Fibroblast of skin of left quadriceps (primary cell): ENCODE measurements at regions not wholly inside any gene's neighbourhood (a gene's known extent, or its start where the extent isn't known, plus 50 kb on each side); places are given as distances from the start of the nearest gene placed in this dataset.

Source experiments
- DNase-seq, 2 experiments: peaks; one replicate each; pipeline ENCODE4 v3.0.0-alpha.2; 2013; ENCODE audit warnings: low read depth in 2 of 2

DNA sequence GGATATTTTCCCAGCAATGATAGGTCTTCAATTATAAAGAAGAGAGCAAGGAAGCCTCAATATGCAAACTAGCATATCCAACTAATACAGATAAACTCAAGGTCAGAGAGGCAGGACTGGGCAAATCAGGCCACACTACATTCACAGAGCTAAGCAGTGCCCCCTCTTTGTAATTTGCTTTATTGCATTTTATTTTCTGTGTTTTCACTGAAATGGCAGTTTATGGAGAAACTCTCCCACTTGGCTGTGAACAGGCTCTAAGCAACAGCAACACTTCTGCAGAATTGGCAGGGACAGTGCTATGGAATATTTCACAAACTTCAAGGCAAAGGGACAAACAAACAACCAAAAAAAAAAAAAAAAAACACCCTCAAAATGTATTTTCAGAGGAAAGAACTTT lies 93.4 kb upstream of the SOD1 start:
- no peak for DNase-seq

DNA sequence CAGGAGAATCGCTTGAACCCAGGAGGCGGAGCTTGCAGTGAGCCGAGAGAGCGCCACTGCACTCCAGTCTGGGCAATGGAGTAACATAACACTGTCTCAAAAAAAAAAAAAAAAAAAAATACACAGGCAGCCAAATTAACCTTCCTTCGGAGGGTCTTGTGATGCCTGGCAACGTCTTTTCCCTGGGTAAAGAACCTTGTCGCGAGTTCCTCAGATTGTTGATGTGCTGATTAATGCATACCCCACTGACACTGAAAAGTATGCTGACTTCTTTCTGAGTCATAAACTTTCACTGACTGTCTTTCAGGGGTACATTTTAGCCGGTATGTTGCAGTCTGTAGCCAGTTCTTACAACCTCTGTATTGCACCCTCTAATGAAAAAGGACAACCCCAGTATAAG lies 95.1 kb upstream of the SOD1 start:
- no peak for DNase-seq

DNA sequence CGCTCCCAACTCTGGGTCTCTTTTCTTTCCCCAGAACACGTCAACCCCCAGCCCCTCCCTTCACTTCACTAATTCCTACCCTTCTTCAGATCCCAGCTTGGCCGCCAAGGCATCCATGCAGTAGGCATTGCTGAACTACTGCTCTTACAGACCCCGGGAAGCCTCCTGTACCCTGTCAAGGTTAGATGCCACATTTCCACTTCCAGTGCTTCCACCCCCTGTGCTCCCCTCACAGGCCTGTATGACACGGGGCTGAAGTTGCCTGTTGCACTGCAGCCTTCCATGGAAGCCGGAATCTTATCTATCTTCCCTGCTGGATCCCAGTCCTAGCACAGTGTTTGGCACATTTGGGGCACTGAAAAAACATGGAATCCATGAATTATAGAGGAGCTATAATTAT lies 99.0 kb upstream of the SOD1 start:
- DNase-seq, result no peak

DNA sequence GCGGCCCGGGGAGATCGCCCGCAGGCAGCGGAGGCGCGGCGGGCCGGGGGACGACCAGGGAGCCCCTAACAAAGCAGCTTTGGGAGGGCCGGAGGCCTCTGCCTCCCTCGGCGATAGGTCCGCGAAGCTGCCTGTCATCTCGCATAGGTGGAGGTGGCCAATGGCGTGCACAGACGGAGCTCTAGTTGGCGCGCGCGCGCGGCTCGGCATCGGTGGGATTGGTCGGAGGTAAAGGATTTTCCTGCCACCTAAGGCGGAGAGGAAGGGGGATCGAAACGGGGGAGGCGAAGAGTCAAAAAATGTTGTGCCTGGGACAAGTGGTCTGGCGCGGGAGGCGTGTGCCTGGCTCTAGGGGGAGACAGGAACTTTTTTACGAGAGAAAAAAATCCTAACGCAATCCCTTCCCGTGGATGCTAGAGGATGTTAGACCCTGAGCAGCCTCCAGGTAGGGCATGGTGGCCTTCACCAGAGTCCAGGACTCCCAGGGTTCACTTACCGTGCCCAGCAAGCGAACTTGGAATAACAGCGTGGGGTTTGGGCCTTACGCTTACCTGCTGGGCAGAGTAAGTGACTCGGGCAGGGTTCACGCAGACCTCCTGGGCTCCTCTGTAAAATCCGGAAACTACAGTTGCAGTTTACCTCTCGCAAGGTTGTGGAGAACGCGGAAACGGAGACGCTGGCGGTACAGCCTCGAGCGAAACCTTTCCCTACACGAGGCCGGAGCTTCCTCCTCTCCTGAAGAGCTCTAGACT lies 99.9 kb upstream of the SOD1 start:
- peak; percentile 97 for DNase-seq

GRCh38 chr21:31558962-31559367 lies 100.5 kb upstream of the SOD1 start:
- DNase-seq, result peak; percentile 94 to 95

DNA sequence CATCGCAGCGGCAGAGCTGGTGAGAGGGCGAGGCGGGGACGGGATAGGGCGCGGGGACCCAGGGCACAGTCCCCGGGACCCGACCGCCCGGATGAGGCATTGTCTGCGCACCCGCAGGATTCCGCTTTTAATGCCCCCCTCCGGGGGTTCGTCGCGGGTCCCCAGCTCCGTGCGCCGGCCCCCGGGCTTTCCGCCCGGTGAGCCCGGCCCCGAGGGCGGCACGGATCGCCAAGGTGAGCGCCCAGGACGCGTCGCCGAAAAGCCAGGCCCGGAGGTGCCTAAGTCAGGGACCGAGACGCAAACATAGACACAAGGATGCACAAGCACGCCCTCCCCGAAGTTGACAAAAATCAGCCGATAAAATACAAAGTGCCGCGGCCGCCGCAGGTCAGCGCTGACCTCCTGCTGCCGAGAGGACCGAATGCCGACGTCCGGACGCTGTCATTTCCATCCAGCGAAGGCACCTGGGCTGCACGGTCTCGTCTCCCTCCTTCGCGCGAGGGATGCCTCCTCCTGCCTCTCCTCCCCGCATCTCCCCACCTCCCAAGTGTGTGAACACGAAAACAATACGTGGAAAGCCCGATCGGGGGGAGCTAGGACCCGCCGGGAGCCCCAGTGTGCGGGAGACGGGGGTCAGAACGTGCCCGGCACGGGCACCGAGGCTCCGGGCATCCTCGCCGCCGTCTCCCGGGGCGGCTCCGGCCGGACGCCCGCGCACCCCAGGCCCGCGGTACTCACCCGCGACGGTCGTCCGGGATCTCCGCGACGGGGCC lies 101.1 kb upstream of the SOD1 start:
- DNase-seq, result peak in 1 of 2 experiments; percentile 20

DNA sequence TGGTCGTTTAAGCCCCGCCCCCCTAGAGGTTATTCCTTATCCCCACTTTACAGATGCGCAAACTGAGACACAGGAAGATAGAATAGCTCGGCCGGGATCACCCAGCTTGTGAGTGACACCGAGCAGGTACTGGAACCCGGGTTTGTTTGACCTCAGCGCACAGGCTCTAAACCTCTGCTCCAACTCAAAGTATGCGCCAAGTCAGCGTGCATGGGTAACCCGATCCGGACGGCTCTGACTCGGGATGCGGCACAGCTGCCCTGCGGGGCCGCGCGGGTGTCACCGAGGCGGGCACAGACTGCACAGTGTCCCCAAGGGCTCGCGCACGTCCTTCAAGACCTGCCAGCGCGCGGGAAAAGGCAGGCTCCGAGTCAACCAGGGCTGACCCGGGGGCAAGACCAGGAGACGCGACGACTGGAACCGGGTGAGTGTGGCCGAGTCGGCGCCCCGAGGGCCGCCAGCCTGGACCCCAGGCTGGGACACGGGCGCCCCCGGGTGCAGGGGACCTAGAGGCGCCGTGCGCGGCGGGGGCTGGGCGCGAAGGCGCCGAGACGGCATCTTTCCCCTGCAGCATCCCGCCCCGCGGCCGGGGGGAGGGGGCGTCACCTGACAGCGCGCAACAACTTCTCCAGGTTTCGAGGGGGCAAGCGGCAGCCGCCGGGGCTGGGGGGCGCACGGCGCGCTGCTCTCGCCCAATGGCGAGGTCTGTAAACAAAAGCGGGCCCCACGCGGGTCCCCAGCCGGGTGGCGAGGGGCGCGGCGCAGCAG lies 101.9 kb upstream of the SOD1 start:
- DNase-seq, result no peak

DNA sequence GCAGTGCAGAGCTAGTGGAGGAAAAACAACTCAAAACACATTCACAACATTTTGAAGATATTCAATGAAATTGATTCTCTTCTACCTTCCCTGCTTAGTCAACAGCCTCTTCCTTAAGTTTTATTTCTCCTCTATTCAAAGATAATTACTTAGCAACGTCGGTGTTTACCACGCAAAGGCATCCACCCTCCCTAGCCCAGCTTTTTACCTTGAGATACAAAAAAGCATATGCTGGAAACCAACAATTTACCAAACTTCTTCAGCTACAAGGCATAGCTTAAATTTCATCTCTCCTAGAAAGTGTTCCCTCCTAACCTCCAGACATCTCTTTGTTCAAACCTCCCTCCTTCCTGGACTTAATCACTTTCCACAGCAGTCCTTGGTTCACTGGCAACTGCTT lies 102.8 kb upstream of the SOD1 start:
- DNase-seq, result no peak

DNA sequence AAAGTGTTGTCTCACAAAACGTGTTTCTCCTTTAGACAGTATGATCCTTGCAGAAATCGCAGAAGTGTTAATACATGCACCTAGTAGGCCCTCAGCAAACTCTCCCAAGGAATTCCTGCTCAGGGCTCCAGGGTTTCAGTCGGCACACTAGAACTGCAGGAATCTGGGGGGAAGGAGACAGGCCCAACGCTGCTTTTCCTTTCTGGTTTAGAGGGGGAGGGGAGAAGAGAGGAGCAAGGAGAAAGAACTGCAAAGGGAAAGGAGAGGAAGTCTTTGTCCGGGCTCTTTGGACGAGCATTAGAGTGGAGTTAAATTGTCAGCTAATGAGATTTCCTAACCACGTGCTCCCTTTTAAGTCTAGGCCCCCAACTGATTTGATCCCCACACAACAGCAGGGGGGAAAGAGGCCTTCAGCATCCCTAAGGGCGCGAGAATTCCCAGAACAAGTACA lies 103.7 kb upstream of the SOD1 start:
- DNase-seq, result no peak

- DNase-seq, result no peak
Measured at GRCh38 chr21:31554511-31555022, 104.9 kb upstream of the SOD1 start.

DNA sequence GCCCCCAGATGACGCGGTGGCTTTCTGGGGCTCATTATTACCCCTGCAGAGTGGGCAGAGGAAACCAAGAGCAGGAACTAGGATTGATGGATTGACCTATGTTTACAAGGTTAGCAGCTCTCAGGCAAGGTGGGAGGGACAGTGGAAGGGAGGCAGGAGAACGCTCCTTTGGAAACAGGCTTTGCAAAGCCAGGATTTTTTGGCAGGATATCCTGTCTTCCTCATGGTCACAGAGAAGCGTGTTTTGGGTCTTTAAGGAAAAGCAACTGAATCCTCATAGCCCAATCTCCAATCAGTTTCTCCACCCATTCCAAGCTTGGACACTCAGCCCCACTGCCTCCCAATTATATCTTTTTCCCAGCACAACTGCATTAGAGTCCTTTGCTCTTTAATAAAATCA lies 105.6 kb upstream of the SOD1 start:
- DNase-seq, result no peak

DNA sequence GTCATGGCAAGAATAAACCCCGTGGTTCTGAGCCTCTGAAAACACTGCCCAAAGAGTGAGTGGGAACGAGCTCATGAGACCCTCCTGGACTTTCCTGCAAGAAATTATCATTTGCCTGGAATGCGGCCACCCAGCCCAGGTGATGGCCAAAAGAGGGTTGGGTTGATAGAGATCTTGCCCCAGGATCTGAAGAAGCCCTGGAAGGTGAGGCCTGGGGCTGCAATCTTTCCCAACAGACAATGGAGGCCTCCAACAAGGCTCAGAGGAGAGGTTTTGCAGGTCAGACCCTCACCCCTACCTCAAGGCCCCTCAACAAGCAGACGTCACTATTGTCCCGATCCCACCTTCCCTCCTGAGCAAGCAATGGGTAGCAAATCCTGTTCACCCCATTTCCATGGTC lies 106.0 kb upstream of the SOD1 start:
- no peak for DNase-seq

DNA sequence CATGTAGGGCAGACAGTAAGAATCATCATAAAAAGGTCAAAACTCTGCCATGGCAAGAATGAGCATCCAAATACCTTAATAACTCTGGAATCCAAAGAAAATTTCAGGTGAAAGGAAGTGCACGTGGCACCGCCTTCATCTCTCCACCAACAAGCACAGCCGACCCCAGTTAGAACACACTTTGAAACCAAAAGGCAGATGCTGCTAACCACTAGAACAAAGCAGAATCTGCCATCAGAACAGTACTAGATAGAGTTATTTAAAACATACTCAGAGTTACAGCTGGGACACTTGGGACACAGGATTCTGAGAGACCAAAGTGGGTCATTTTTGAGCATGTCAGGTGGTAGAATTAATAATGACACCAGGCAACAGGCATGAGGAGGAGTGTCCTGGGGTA lies 106.7 kb upstream of the SOD1 start:
- DNase-seq, result no peak

DNA sequence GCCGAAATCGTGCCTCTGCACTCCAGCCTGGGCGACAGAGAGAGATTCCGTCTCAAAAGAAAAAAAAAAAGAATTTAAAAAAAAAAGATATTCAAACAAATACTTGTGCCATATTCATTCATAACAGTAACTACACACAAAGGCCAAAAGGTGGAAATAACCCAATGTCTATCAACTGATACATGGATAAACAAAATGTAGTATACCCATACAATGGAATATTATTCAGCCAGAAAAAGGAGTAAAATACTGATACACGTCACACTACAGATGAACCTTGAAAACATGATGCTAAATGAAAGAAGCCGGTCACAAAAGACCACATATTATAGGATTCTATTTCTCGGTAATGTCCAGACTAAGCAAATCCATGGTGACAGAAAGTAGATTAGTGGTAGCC lies 109.4 kb upstream of the SOD1 start:
- no peak for DNase-seq

DNA sequence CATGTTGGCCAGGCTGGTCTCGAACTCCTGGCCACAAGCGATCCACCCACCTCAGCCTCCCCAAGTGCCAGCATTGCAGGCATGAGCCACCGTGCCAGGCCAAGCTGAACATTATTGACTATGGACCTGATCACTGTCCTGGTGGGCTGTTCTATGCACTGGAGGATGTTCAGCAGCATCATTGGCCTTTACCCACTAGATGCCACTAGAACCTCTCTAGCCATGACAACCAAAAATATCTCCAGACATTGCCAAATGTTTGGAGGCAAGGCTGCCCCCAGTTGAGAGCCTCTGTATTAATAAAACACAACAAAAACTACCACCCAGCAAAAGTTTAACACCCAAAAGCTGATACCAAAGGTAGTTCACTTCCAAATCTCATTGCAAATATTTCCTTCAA lies 110.8 kb upstream of the SOD1 start:
- DNase-seq, result no peak

DNA sequence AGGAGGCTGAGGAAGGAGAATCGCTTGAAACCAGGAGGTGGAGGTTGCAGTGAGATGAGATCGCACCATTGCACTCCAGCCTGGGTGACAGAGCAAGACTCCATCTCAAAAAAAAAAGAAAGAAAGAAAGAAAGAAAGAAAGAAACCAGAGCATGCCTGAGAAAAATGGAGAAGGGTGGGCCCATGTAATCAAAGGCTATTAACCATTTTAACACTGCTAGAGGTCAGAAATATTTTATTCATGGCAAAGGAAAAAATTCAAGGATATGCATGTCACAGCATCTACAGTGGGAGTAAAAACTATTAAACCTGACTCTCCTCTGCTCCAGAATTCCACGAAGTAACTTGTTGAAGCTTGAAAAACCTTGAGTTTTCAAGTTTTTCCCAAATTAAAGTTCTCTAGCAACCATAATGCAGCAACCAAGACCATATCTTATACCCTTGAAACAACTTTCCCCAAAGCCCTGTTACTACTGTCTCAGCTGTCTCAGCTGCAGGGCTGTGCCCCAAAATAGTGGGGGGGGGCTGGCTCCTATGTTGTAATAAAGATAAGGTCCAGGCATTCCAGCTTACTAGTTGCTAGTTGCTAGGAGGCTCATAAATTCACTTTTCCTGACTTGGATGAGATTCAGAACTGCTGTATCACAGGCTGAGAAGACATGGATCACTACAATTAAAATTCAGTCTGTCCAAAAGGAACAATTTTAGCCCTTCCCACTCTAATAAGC lies 112.9 kb upstream of the SOD1 start:
- DNase-seq, result no peak

GRCh38 chr21:31545036-31545435 lies 114.5 kb upstream of the SOD1 start:
- DNase-seq, result no peak

GRCh38 chr21:31543191-31543590 lies 116.3 kb upstream of the SOD1 start:
- no peak for DNase-seq

DNA sequence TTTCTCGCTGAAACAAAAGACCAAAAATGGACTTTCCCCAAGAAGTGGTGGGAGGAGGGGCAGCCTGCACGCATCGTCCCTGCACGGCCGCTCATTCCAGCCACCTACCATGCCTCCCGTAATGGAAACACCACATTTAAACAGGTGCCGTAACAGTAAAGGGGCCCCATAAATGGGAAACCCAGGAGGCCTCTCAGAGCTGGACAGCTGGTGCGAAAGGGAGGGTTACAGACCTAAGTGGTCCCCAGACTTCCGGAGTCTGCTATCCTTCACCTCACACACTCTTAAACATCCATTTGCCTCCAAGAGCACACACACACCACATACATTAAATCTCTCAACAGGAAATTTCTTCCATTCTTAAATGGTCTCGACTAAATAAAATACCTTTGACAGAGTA lies 120.7 kb upstream of the SOD1 start:
- no peak for DNase-seq

DNA sequence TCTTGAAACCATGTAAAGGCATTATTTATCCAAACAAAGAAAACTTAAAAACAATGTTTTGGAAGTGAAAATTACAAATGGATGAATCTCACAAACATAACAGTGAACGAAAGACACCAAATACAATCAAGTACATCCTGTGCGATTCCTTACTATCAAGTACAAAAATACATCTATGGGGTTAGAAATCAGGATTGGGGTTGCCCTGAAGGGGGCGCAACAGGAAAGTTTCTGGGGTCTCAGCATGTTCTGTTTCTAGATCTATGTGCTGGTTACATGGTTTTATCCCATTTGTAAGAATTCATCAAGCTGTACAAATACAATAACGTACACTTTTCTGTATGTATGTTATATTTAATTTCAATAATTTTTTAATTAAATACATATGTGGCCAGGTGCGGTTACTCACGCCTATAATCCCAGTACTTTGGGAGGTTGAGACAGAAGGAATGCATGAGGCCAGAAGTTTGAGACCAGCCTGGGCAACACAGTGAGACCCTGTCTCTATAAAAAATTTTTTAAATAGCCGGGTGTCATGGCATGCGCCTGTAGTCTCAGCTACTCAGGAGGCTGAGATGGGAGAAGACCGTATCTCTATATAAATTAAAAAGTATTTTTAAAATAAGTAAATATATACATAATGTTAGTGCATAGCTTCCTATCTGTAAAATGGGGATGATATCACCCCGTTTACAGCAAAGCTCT lies 121.5 kb upstream of the SOD1 start:
- no peak for DNase-seq

DNA sequence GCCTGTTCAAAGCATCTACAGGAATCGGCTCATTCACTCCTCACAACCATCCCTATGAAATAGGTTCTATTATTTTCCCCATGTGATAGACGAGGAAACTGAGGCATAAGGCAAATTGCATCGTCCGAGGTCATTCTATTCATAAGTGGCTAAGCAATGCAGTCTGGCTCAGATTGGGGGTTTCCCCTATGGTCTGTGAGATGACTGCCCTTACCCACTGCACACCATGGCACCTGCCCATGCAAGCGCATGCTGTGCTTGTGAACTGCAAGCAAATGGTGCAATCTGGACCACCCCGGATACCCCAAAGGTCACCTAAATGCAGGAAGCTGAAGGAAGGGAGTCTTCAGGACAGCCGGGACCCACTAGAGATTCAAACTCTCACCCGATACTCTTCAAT lies 123.4 kb upstream of the SOD1 start:
- no peak for DNase-seq
